MCF 10A (cell line): ENCODE measurements at regions not wholly inside any gene's neighbourhood (a gene's known extent, or its start where the extent isn't known, plus 50 kb on each side); places are given as distances from the start of the nearest gene placed in this dataset.

Experiments used
- BruUV-seq: library from RNA; stranded (reverse); fragments of 400-500 nt; replicated peaks from 2 replicates; lab custom pipeline; 2021; lab: Mats Ljungman, UMichigan
- CTCF ChIA-PET: fragments of 300-600 bp; sonication (Branson Sonifier 250); formaldehyde crosslinking; extraction: SDS; loops from one replicate; lab custom pipeline; 2021; ENCODE audit warnings: antibody characterized with exemption, inconsistent platforms; lab: Yijun Ruan, JAX
- POLR2A ChIA-PET: fragments of 300-600, 350-650 bp; sonication (Branson Sonifier 250); formaldehyde crosslinking; extraction: SDS; loops from one replicate; lab custom pipeline; 2020; ENCODE audit warnings: antibody characterized with exemption, inconsistent platforms; lab: Yijun Ruan, JAX
- DNase-seq: peaks from one replicate; pipeline ENCODE4 v3.0.0-alpha.2; 2018; ENCODE audit not compliant: unreplicated experiment
- H3K27ac Mint-ChIP-seq: one replicate; pipeline ENCODE4 v1.8.0; 2022; ENCODE audit warnings: mild to moderate bottlenecking, low read depth, mixed read lengths; ENCODE audit not compliant: unreplicated experiment
- H3K27me3 Mint-ChIP-seq: one replicate; pipeline ENCODE4 v1.8.0; 2022; ENCODE audit warnings: mixed read lengths; ENCODE audit not compliant: insufficient read depth, unreplicated experiment
- H3K36me3 Mint-ChIP-seq: one replicate; pipeline ENCODE4 v1.8.0; 2022; ENCODE audit warnings: mild to moderate bottlenecking, moderate library complexity, mixed read lengths; ENCODE audit not compliant: insufficient read depth, unreplicated experiment
- H3K4me1 Mint-ChIP-seq: one replicate; pipeline ENCODE4 v1.8.0; 2022; ENCODE audit warnings: mixed read lengths; ENCODE audit not compliant: insufficient read depth, unreplicated experiment
- H3K4me3 Mint-ChIP-seq: one replicate; pipeline ENCODE4 v1.8.0; 2022; ENCODE audit warnings: mild to moderate bottlenecking, moderate library complexity, mixed read lengths; ENCODE audit not compliant: unreplicated experiment
- H3K9me3 Mint-ChIP-seq: one replicate; pipeline ENCODE4 v1.8.0; 2022; ENCODE audit warnings: mixed read lengths; ENCODE audit not compliant: unreplicated experiment
- CTCF ChIP-seq: fragments of 200-600 bp; IDR thresholded peaks from one replicate; pipeline ENCODE4 v1.8.0; 2022; ENCODE audit warnings: antibody characterized with exemption, mild to moderate bottlenecking; ENCODE audit not compliant: unreplicated experiment
- intact Hi-C: fragments of 100-400 bp; cut with micrococcal nuclease; formaldehyde crosslinking; loops from 2 replicates; pipeline ENCODE4 v1.14.1; 2022

GRCh38 chr12:108053512-108053911 is 75.6 kb upstream of the WSCD2 start:
- H3K36me3 Mint-ChIP-seq: no peaks in the 10 kb centered on the region
- TF ChIP-seq CTCF: no peak
- POLR2A ChIA-PET: no interaction called here

GRCh38 chr12:108054496-108054895 is 74.6 kb upstream of the WSCD2 start:
- no peaks in the 10 kb centered on the region for H3K36me3 Mint-ChIP-seq

More at GRCh38 chr12:108053512-108053911, 75.6 kb upstream of the WSCD2 start:
- DNase-seq: no peak
- Mint-ChIP-seq H3K4me1 (no peaks in the 10 kb centered on the region), H3K27me3 (peaks cover 21% of the 10 kb centered on the region), H3K27ac (no peak overlapping the region), H3K9me3 (no peaks in the 10 kb centered on the region), H3K4me3 (no peak overlapping the region)
- no TSS peak for BruUV-seq
- intact Hi-C loops: no loop called here
- CTCF ChIA-PET: no interaction called here

GRCh38 chr12:108055141-108055540 is 73.9 kb upstream of the WSCD2 start:
- DNase-seq: no peak
- Mint-ChIP-seq H3K4me1 (no peaks in the 10 kb centered on the region), H3K9me3 (no peaks in the 10 kb centered on the region), H3K4me3 (no peak overlapping the region), H3K27me3 (peaks cover 21% of the 10 kb centered on the region), H3K36me3 (no peaks in the 10 kb centered on the region), H3K27ac (no peak overlapping the region)
- intact Hi-C loops: no loop called here
- POLR2A ChIA-PET: no interaction called here
- BruUV-seq: no TSS peak
- no peak for TF ChIP-seq CTCF
- CTCF ChIA-PET: interaction anchor here (0.6 to 1.2 kb wide), 3 partner anchors 71 to 765 kb away, joined by 3 read pairs; no protein-coding TSS in a partner anchor

More at GRCh38 chr12:108054496-108054895, 74.6 kb upstream of the WSCD2 start:
- H3K4me1 Mint-ChIP-seq: no peaks in the 10 kb centered on the region
- no peak overlapping the region for H3K27ac Mint-ChIP-seq
- H3K9me3 Mint-ChIP-seq: no peaks in the 10 kb centered on the region
- POLR2A ChIA-PET: no interaction called here
- intact Hi-C loops: no loop called here
- BruUV-seq: no TSS peak
- CTCF ChIA-PET: interaction anchor here (0.7 to 1.2 kb wide), 2 partner anchors 23 to 71 kb away, joined by 3 to 4 read pairs; no protein-coding TSS in a partner anchor
- H3K27me3 Mint-ChIP-seq: peaks cover 21% of the 10 kb centered on the region
- H3K4me3 Mint-ChIP-seq: no peak overlapping the region
- no peak for TF ChIP-seq CTCF
- DNase-seq: no peak

GRCh38 chr12:108060067-108060466 is 69.0 kb upstream of the WSCD2 start:
- no peak for DNase-seq
- no peak for TF ChIP-seq CTCF
- H3K36me3 Mint-ChIP-seq: no peaks in the 10 kb centered on the region
- ChIA-PET POLR2A (no interaction called here), CTCF (no interaction called here)
- intact Hi-C loops: loop anchor here (5.0 kb wide), 1 partner anchor 452 kb away; no protein-coding TSS in a partner anchor
- no peak overlapping the region for H3K27ac Mint-ChIP-seq
- BruUV-seq: no TSS peak
- no peaks in the 10 kb centered on the region for H3K4me1 Mint-ChIP-seq
- peaks cover 21% of the 10 kb centered on the region for H3K27me3 Mint-ChIP-seq
- no peak overlapping the region for H3K4me3 Mint-ChIP-seq
- H3K9me3 Mint-ChIP-seq: no peaks in the 10 kb centered on the region
